Stomach (tissue), 4 donors: ENCODE measurements at regions not wholly inside any gene's neighbourhood (a gene's known extent, or its start where the extent isn't known, plus 50 kb on each side); places are given as distances from the start of the nearest gene placed in this dataset.

Source experiments
- CTCF ChIP-seq, 7 experiments: fragments of 450-650 bp in 4 of 7; fragments of 200-600 bp in 3 of 7; sonication (generic) in 3 of 7; IDR thresholded peaks; one replicate each; pipeline ENCODE4 v1.5.1; 2016 to 2019; ENCODE audit warnings: antibody characterized with exemption in 7 of 7, control low read depth in 2 of 7, mild to moderate bottlenecking in 1 of 7
- EP300 ChIP-seq: sonication (generic); formaldehyde crosslinking; IDR thresholded peaks from one replicate; pipeline ENCODE4 v1.6.1; 2017; ENCODE audit warnings: antibody characterized with exemption
- POLR2A ChIP-seq, 4 donors: fragments of 450-650 bp; IDR thresholded peaks; one replicate each; pipeline ENCODE4 v1.6.1; 2016; ENCODE audit warnings: antibody characterized with exemption in 4 of 4, control low read depth in 2 of 4, mild to moderate bottlenecking in 1 of 4, moderate library complexity in 1 of 4
- POLR2AphosphoS5 ChIP-seq, 3 donors: sonication (generic); formaldehyde crosslinking; IDR thresholded peaks; one replicate each; pipeline ENCODE4 v1.6.1; 2016; ENCODE audit warnings: antibody characterized with exemption in 3 of 3

- TF ChIP-seq POLR2AphosphoS5 (IDR thresholded peaks at IDR 0.05) (no peak), CTCF (IDR thresholded peaks at IDR 0.05) (no peak), POLR2A (IDR thresholded peaks at IDR 0.05) (no peak), EP300 (no peak)
Observed at GRCh38 chr10:85225311-85225710, 896.9 kb downstream of the CCSER2 start.
